WTC11 (cell line): ENCODE measurements at regions not wholly inside any gene's neighbourhood (a gene's known extent, or its start where the extent isn't known, plus 50 kb on each side); places are given as distances from the start of the nearest gene placed in this dataset.

Source experiments
- ATAC-seq: fragments of 200-7000 bp; cut with Tn5 transposase; 2 replicates; pipeline ENCODE4 v1.10.0; 2021; ENCODE audit warnings: mild to moderate bottlenecking, moderate library complexity
- CTCF ChIA-PET: fragments of 300-600 bp; sonication (Branson Sonifier 250); formaldehyde crosslinking; loops from one replicate; lab custom pipeline; 2021; ENCODE audit warnings: antibody characterized with exemption; lab: Charles Lee
- POLR2A ChIA-PET: fragments of 350-600 bp; sonication (Branson Sonifier 250); formaldehyde crosslinking; loops from one replicate; lab custom pipeline; 2021; ENCODE audit warnings: antibody characterized with exemption; lab: Charles Lee
- DNase-seq: peaks from one replicate; pipeline ENCODE4 v3.0.0; 2021; ENCODE audit warnings: low spot score
- H3K27ac Mint-ChIP-seq: 2 replicates; pipeline ENCODE4 v1.8.0; 2021; ENCODE audit warnings: mixed read lengths
- H3K27me3 Mint-ChIP-seq: 2 replicates; pipeline ENCODE4 v1.8.0; 2021; ENCODE audit warnings: low read depth, mild to moderate bottlenecking, moderate library complexity, mixed read lengths
- H3K36me3 Mint-ChIP-seq: 2 replicates; pipeline ENCODE4 v1.8.0; 2021; ENCODE audit warnings: mixed read lengths
- H3K4me1 Mint-ChIP-seq: 2 replicates; pipeline ENCODE4 v1.8.0; 2022; ENCODE audit warnings: mixed read lengths
- H3K4me3 Mint-ChIP-seq: 2 replicates; pipeline ENCODE4 v1.8.0; 2021; ENCODE audit warnings: mild to moderate bottlenecking, moderate library complexity, mixed read lengths
- H3K9me3 Mint-ChIP-seq: 2 replicates; pipeline ENCODE4 v1.8.0; 2021; ENCODE audit warnings: mixed read lengths
- AFF4 ChIP-seq: sonication (generic); formaldehyde crosslinking; IDR thresholded peaks from 2 replicates; pipeline ENCODE4 v1.8.1; 2023; ENCODE audit warnings: mild to moderate bottlenecking, missing genetic modification reagents, borderline replicate concordance
- ERG ChIP-seq: fragments of 250-450 bp; sonication (Bioruptor Pico); IDR thresholded peaks from 2 replicates; pipeline ENCODE4 v1.8.0; 2021; ENCODE audit warnings: mild to moderate bottlenecking
- ESRRA ChIP-seq: sonication (generic); formaldehyde crosslinking; IDR thresholded peaks from 2 replicates; pipeline ENCODE4 v1.8.1; 2022; ENCODE audit warnings: mild to moderate bottlenecking, missing genetic modification reagents, borderline replicate concordance
- FOXP1 ChIP-seq: sonication (generic); formaldehyde crosslinking; IDR thresholded peaks from 2 replicates; pipeline ENCODE4 v1.8.0; 2022; ENCODE audit warnings: missing genetic modification reagents, mild to moderate bottlenecking, moderate library complexity, borderline replicate concordance
- JUN ChIP-seq: sonication (generic); formaldehyde crosslinking; IDR thresholded peaks from 2 replicates; pipeline ENCODE4 v1.8.0; 2023; ENCODE audit warnings: mild to moderate bottlenecking, missing genetic modification reagents
- KAT7 ChIP-seq: sonication (generic); formaldehyde crosslinking; IDR thresholded peaks from 2 replicates; pipeline ENCODE4 v1.8.1; 2023; ENCODE audit warnings: missing genetic modification reagents, mild to moderate bottlenecking, borderline replicate concordance
- NR1H2 ChIP-seq: sonication (generic); formaldehyde crosslinking; IDR thresholded peaks from 2 replicates; pipeline ENCODE4 v1.9.0; 2021; ENCODE audit warnings: mild to moderate bottlenecking, moderate library complexity, missing genetic modification reagents
- NR2C2 ChIP-seq: sonication (generic); formaldehyde crosslinking; IDR thresholded peaks from 2 replicates; pipeline ENCODE4 v1.8.0; 2022; ENCODE audit warnings: mild to moderate bottlenecking, missing genetic modification reagents
- OVOL2 ChIP-seq: fragments of 250-450 bp; sonication (Bioruptor Pico); IDR thresholded peaks from 2 replicates; pipeline ENCODE4 v1.9.0; 2021; ENCODE audit warnings: mild to moderate bottlenecking, borderline replicate concordance
- SOX15 ChIP-seq: fragments of 250-450 bp; sonication (Bioruptor Pico); IDR thresholded peaks from 2 replicates; pipeline ENCODE4 v1.9.0; 2021; ENCODE audit warnings: mild to moderate bottlenecking
- TCF7 ChIP-seq: sonication (generic); formaldehyde crosslinking; IDR thresholded peaks from 2 replicates; pipeline ENCODE4 v1.8.0; 2022; ENCODE audit warnings: mild to moderate bottlenecking, low read depth, missing genetic modification reagents, moderate library complexity
- USF1 ChIP-seq: sonication (generic); formaldehyde crosslinking; IDR thresholded peaks from 2 replicates; pipeline ENCODE4 v1.8.0; 2022; ENCODE audit warnings: mild to moderate bottlenecking, missing genetic modification reagents
- ZNF232 ChIP-seq: sonication (generic); formaldehyde crosslinking; IDR thresholded peaks from 2 replicates; pipeline ENCODE4 v1.8.0; 2022; ENCODE audit warnings: mild to moderate bottlenecking, missing genetic modification reagents
- TF ChIP-seq, protein P1 (sequence below): sonication (generic); formaldehyde crosslinking; IDR thresholded peaks from 2 replicates; pipeline ENCODE4 v1.8.0; 2022; ENCODE audit warnings: missing genetic modification reagents
- TF ChIP-seq, protein P2 (sequence below): sonication (generic); formaldehyde crosslinking; IDR thresholded peaks from 2 replicates; pipeline ENCODE4 v1.8.1; 2023; ENCODE audit warnings: mild to moderate bottlenecking, missing genetic modification reagents

DNA sequence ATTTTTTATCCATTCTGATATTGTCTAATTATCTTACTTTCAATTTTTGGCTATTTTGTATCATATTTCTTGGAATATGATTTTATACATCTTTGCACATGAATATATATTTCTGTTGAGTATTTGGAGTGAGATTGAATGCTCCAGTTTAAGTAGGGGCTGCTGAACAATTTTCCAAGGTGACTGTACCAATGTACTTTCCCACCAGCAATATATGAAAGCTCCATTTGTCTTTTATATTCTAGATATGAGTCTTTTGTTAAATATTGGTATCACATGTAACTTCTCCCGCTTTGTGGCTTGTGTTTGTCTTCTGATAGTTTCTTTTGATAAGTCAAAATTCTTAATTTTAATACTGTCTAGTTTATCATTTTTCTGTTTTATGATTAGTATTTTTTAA is 144.6 kb upstream of the MDFIC start:
- Mint-ChIP-seq H3K27ac (no peak overlapping the region), H3K4me3 (no peak overlapping the region), H3K4me1 (peaks cover 27% of the 10 kb centered on the region), H3K36me3 (no peaks in the 10 kb centered on the region), H3K27me3 (no peaks in the 10 kb centered on the region), H3K9me3 (no peaks in the 10 kb centered on the region)
- DNase-seq (no peak), ATAC-seq (no peak)
- ChIA-PET POLR2A (no interaction called here), CTCF (interaction anchor here (0.7 kb wide), 1 partner anchor 696 kb away, joined by 3 read pairs; no protein-coding TSS in a partner anchor)
- TF ChIP-seq ERG (CRISPR knock-in tag) (no peak), USF1 (CRISPR knock-in tag) (no peak), KAT7 (CRISPR knock-in tag) (no peak), ZNF232 (CRISPR knock-in tag) (no peak), NR2C2 (CRISPR knock-in tag) (no peak), FOXP1 (CRISPR knock-in tag) (no peak), ESRRA (CRISPR knock-in tag) (no peak), TCF7 (CRISPR knock-in tag) (no peak), NR1H2 (CRISPR knock-in tag) (no peak), OVOL2 (CRISPR knock-in tag) (no peak), AFF4 (CRISPR knock-in tag) (no peak), SOX15 (CRISPR knock-in tag) (no peak), JUN (no peak)
- TF ChIP-seq, protein P1, sequence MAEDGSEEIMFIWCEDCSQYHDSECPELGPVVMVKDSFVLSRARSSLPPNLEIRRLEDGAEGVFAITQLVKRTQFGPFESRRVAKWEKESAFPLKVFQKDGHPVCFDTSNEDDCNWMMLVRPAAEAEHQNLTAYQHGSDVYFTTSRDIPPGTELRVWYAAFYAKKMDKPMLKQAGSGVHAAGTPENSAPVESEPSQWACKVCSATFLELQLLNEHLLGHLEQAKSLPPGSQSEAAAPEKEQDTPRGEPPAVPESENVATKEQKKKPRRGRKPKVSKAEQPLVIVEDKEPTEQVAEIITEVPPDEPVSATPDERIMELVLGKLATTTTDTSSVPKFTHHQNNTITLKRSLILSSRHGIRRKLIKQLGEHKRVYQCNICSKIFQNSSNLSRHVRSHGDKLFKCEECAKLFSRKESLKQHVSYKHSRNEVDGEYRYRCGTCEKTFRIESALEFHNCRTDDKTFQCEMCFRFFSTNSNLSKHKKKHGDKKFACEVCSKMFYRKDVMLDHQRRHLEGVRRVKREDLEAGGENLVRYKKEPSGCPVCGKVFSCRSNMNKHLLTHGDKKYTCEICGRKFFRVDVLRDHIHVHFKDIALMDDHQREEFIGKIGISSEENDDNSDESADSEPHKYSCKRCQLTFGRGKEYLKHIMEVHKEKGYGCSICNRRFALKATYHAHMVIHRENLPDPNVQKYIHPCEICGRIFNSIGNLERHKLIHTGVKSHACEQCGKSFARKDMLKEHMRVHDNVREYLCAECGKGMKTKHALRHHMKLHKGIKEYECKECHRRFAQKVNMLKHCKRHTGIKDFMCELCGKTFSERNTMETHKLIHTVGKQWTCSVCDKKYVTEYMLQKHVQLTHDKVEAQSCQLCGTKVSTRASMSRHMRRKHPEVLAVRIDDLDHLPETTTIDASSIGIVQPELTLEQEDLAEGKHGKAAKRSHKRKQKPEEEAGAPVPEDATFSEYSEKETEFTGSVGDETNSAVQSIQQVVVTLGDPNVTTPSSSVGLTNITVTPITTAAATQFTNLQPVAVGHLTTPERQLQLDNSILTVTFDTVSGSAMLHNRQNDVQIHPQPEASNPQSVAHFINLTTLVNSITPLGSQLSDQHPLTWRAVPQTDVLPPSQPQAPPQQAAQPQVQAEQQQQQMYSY (CRISPR knock-in tag), result no peak
- TF ChIP-seq, protein P2, sequence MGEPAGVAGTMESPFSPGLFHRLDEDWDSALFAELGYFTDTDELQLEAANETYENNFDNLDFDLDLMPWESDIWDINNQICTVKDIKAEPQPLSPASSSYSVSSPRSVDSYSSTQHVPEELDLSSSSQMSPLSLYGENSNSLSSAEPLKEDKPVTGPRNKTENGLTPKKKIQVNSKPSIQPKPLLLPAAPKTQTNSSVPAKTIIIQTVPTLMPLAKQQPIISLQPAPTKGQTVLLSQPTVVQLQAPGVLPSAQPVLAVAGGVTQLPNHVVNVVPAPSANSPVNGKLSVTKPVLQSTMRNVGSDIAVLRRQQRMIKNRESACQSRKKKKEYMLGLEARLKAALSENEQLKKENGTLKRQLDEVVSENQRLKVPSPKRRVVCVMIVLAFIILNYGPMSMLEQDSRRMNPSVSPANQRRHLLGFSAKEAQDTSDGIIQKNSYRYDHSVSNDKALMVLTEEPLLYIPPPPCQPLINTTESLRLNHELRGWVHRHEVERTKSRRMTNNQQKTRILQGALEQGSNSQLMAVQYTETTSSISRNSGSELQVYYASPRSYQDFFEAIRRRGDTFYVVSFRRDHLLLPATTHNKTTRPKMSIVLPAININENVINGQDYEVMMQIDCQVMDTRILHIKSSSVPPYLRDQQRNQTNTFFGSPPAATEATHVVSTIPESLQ (CRISPR knock-in tag), result no peak
